Uterus (tissue), 3 donors: ENCODE measurements at regions not wholly inside any gene's neighbourhood (a gene's known extent, or its start where the extent isn't known, plus 50 kb on each side); places are given as distances from the start of the nearest gene placed in this dataset.

Experiments
- DNase-seq, 2 donors: peaks; one replicate each; pipeline ENCODE4 v3.0.0-alpha.2; 2019 to 2020
- H3K27ac ChIP-seq, 2 donors: fragments of 200-600 bp; sonication (generic); 1 replicate in 1 of 2; 2 replicates in 1 of 2; pipeline ENCODE4 v1.5.1; 2016 to 2018
- H3K27me3 ChIP-seq, 2 donors: fragments of 200-600 bp; sonication (generic); one replicate each; pipeline ENCODE4 v1.5.1; 2018 to 2019; ENCODE audit warnings: control low read depth in 1 of 2
- H3K36me3 ChIP-seq, 2 donors: fragments of 200-600 bp; sonication (generic); one replicate each; pipeline ENCODE4 v1.5.1; 2019; ENCODE audit warnings: control low read depth in 1 of 2
- H3K4me1 ChIP-seq, 2 donors: fragments of 200-600 bp; sonication (generic); one replicate each; pipeline ENCODE4 v1.5.1; 2018 to 2019; ENCODE audit warnings: control low read depth in 1 of 2
- H3K4me3 ChIP-seq, 2 donors: fragments of 200-600 bp; sonication (generic); 1 replicate in 1 of 2; 2 replicates in 1 of 2; pipeline ENCODE4 v1.5.1; 2018 to 2019; ENCODE audit warnings: mild to moderate bottlenecking in 1 of 2
- H3K9me3 ChIP-seq, 2 donors: fragments of 200-600 bp; sonication (generic); one replicate each; pipeline ENCODE4 v1.5.1; 2019; ENCODE audit warnings: control low read depth in 1 of 2
- POLR2A ChIP-seq, 2 donors: fragments of 450-650 bp; IDR thresholded peaks; one replicate each; pipeline ENCODE4 v1.6.1; 2016; ENCODE audit warnings: antibody characterized with exemption in 2 of 2, mild to moderate bottlenecking in 1 of 2, moderate library complexity in 1 of 2
- intact Hi-C: fragments of 100-400 bp; cut with DNase I; formaldehyde crosslinking; loops from one replicate; pipeline ENCODE4 v1.15.1; 2023; ENCODE audit warnings: low total_unique reads
- TF ChIP-seq, protein P1 (sequence below), 4 experiments: fragments of 200-600 bp in 2 of 4; fragments of 450-650 bp in 2 of 4; sonication (generic) in 2 of 4; IDR thresholded peaks; one replicate each; pipeline ENCODE4 v1.5.1; 2016 to 2019; ENCODE audit warnings: antibody characterized with exemption in 4 of 4, mild to moderate bottlenecking in 2 of 4, moderate library complexity in 1 of 4
- donor health status: DM: yes; HTN: yes; CAD: no.

DNA sequence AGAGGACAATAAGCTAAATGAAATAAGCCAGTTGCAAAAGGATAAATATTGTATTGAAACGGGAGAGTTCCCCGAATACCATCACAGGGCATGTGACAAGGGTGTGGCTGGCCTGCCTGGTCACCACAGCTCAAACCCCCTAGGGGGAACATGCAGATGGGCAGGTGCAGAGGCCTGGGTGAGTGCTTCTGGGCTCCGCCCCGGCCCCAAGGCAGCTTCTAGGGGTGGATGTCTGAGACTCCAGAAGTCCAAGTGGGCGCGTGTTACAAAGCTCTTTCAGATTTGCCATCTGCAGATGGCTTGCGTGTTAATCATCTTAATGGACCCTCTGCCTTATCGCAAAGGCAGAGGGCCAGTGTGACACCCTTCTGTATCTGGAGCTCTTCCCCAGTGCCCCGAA is 559.2 kb upstream of the IMPG1 start:
- no peaks in the 10 kb centered on the region for H3K36me3 ChIP-seq
- H3K27ac ChIP-seq = no peak overlapping the region
- no peaks in the 10 kb centered on the region for H3K9me3 ChIP-seq
- intact Hi-C loops = no loop called here
- H3K27me3 ChIP-seq = no peaks in the 10 kb centered on the region
- H3K4me1 ChIP-seq = no peaks in the 10 kb centered on the region
- TF ChIP-seq, protein P1, sequence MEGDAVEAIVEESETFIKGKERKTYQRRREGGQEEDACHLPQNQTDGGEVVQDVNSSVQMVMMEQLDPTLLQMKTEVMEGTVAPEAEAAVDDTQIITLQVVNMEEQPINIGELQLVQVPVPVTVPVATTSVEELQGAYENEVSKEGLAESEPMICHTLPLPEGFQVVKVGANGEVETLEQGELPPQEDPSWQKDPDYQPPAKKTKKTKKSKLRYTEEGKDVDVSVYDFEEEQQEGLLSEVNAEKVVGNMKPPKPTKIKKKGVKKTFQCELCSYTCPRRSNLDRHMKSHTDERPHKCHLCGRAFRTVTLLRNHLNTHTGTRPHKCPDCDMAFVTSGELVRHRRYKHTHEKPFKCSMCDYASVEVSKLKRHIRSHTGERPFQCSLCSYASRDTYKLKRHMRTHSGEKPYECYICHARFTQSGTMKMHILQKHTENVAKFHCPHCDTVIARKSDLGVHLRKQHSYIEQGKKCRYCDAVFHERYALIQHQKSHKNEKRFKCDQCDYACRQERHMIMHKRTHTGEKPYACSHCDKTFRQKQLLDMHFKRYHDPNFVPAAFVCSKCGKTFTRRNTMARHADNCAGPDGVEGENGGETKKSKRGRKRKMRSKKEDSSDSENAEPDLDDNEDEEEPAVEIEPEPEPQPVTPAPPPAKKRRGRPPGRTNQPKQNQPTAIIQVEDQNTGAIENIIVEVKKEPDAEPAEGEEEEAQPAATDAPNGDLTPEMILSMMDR (IDR thresholded peaks at IDR 0.05) = no peak
- TF ChIP-seq POLR2A (IDR thresholded peaks at IDR 0.05) = no peak
- DNase-seq = no peak
- no peak overlapping the region for H3K4me3 ChIP-seq

DNA sequence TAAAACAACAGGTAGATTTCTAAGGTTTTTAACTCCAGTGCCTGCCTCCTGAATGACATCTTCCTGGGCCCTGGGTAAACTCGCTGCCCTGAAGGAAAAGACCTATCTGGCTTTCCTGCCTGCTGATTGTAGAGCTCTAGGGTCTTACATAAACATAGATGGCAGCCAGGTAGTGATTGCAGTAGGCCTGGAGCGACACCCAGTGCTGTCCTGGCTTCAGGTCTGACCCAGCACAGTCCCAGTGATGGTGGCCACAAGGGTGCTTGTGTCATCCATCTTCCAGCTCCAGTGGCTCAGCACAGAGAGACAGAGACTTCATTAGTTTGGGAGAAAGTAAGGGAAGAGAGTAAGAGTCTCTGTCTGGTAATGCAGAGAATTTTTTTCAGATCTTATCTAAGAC is 542.9 kb upstream of the IMPG1 start:
- Histone ChIP-seq H3K27me3 (no peaks in the 10 kb centered on the region), H3K4me3 (no peak overlapping the region), H3K27ac (no peak overlapping the region), H3K36me3 (no peaks in the 10 kb centered on the region), H3K4me1 (no peaks in the 10 kb centered on the region), H3K9me3 (no peaks in the 10 kb centered on the region)
- no peak for DNase-seq
- intact Hi-C loops = no loop called here
- TF ChIP-seq, protein P1 (IDR thresholded peaks at IDR 0.05) = no peak
- no peak for TF ChIP-seq POLR2A (IDR thresholded peaks at IDR 0.05)

DNA sequence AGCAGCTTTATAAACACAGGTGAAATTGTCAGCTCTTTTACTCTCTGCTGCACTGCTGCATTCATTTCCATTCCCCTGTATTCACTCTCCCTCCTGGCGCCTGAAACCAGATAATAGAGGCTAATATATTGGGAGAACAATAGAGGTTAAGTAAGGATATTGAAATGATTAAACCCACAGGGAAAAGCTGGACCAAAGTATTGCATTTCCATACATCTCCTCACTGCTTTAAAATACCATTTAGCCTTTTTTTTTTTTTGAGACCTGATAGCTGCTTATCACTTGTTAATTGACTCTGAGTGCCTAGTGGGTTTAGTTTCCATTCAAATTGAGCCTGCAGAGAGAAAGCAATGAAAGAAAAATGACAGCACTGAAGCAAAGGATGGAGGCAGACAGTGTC is 540.5 kb upstream of the IMPG1 start:
- intact Hi-C loops = no loop called here
- no peak overlapping the region for H3K27ac ChIP-seq
- TF ChIP-seq, protein P1 (IDR thresholded peaks at IDR 0.05) = no peak
- no peak for TF ChIP-seq POLR2A (IDR thresholded peaks at IDR 0.05)

DNA sequence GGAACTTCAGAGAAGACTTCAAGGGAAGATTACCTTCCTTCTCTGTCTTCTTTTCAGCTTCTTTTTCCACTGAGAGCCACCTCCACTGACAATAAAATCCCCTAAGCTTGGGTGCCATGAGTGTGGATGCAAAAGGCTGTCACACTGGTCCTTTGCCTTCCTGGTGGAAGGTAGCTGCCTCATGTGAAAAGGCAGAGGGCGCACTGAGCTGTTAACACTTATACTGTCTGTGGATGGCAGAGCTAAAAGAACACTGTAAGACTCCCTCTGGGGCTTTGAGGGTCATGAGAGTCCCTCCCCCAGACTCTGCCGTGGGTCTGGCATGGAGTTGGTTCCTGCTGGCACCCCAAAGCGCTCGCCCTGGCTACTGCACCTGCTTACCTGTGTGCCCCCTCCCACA is 536.7 kb upstream of the IMPG1 start:
- Histone ChIP-seq H3K27ac (no peak overlapping the region), H3K27me3 (no peaks in the 10 kb centered on the region), H3K36me3 (no peaks in the 10 kb centered on the region), H3K9me3 (no peaks in the 10 kb centered on the region), H3K4me3 (no peak overlapping the region), H3K4me1 (no peaks in the 10 kb centered on the region)
- intact Hi-C loops = no loop called here
- TF ChIP-seq, protein P1 (IDR thresholded peaks at IDR 0.05) = no peak
- no peak for TF ChIP-seq POLR2A (IDR thresholded peaks at IDR 0.05)
- DNase-seq = no peak

More for the DNA sequence above, 540.5 kb upstream of the IMPG1 start:
- Histone ChIP-seq H3K36me3 (no peaks in the 10 kb centered on the region), H3K4me1 (no peaks in the 10 kb centered on the region), H3K4me3 (no peak overlapping the region), H3K9me3 (no peaks in the 10 kb centered on the region), H3K27me3 (no peaks in the 10 kb centered on the region)
- no peak for DNase-seq

DNA sequence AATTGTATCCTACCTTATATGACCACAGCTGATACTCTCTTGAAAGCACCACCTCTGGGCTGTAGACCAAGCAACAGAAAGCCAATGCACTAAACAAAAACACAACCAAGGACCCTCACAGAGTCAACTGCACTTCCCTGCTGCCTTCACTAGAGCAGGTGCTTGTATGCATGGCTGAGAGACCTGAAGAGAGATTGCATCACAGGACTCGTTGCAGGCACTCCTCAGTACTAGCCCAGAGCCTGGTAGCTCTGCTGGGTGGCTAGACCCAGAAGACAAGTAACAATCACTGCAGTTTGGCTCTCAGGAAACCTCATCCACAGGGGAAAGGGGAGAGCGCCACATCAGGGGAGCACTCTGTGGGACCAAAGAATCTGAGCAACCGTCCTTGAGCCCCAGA is 521.6 kb upstream of the IMPG1 start:
- intact Hi-C loops = no loop called here
- DNase-seq = no peak
- Histone ChIP-seq H3K27me3 (no peaks in the 10 kb centered on the region), H3K27ac (no peak overlapping the region), H3K36me3 (no peaks in the 10 kb centered on the region), H3K9me3 (no peaks in the 10 kb centered on the region), H3K4me1 (no peaks in the 10 kb centered on the region), H3K4me3 (no peak overlapping the region)
- no peak for TF ChIP-seq POLR2A (IDR thresholded peaks at IDR 0.05)
- TF ChIP-seq, protein P1 (IDR thresholded peaks at IDR 0.05) = no peak
